ENCODE measurements at regions not wholly inside any gene's neighbourhood (a gene's known extent, or its start where the extent isn't known, plus 50 kb on each side); places are given as distances from the start of the nearest gene placed in this dataset.
"Not testable (repeated sequence)": the region's sequence is repeated elsewhere in the genome, so short reads cannot be mapped to it uniquely, and the experiment has no call there.

DNA sequence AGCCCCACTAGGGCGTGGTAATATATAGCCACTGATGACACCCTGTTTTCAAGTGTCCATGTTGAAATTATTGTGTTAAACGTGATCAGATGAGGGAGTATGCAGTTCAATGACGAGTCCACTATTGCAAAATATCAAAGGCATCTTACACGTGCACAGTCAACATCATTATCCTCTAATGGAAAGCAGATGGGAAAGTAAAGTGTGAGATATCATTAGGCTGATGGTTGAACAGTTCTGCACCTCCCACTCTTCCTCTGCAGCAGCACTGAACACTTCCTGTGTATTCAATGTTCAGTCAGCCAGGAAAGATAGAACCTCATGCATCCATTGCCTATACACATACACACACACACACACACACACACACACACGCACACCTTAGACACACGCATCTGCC, 431.8 kb upstream of the CCDC54 start:
- DNase-seq, result no peak

DNA sequence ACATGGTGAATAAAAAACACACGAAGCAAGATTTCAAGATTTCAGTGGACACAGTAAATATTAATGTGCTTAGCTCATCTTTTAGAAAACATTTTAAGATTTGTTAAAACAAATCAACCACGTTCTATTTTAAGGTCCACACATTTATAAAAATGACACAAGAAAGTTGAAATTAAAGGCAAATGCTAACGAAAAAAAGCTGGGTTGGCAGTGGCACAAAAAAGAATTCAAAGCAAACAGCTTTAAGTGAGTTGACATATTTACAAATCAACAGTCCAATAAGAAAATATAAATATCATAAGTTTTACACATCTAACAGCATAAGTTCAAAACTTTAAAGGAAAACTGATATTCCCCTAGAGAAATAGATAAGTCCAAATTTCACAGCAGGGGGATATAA, 430.4 kb upstream of the CCDC54 start:
- no peak for DNase-seq

DNA sequence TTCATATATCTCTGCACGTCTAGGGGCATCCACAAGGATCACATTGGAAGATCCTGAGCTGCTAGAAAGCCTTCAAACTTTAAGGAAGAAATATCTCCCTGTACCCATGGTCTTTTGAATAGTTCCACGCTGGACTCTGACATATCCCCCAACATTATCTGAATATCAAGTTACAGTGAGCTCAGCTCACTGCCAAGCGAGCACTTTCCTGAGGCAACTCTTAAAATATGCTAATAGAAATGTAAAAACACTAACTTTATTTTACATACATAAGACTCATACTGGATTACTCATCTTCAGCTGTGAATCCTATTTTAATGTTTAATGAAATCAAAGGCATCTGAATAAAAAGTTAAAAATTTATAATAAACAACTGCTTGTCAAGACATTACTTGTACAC, 420.2 kb upstream of the CCDC54 start:
- no peak for DNase-seq

DNA sequence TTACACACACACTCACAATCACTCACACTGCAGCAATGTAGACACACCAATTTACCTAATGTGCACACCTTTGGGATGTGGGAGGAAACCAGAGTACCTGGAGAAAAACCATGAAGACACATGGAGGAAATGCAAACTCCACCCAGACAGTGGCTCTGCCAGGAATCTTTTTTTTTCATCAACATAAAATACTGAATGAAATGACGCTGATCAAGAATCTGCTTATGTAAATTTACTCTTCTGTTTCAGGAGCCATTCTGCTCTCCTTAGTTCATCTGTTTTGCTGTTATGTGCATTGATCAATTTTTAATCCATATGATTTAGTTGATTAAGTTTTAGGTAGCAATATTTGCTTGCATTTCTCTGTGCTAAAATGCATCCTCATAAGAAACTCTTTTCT, 414.2 kb upstream of the CCDC54 start:
- no peak for DNase-seq

DNA sequence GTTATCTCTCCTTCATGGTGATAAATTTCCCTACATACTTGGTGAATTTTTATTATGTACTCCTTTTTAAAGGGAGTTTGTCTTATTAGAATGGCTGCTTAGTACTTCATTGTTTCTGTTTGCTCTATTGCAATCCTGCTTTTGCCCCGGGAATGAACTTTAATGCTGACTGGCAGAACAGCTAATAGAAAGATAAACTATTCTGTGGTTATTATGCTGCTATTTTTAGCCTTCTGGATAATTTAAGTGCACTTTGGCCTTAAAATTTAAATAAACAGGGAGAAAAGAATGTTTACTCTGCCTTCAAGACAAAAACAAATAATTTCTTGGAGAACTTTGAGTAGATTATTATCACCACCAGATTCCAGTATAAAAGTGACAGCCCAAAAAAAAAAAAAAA, 413.8 kb upstream of the CCDC54 start:
- no peak for DNase-seq

DNA sequence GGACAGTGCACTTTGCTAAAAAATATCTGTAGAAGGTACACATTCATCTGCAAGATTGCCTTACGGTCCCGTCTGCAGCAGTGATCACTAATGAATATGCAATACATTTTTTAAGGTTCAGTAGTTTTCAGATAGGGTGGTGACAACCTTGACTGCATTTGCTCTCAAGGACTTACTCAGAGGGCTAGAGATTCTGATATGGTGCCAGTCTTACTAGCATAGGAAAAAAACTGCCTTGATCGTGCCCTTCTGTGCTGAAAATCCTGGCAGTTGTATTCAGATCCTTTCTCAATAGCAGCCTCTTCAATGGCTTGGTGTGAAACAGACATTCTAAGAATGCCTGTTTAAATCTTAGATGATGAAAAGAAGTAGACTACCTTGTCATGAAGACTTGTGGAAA, 411.9 kb upstream of the CCDC54 start:
- DNase-seq, result no peak

DNA sequence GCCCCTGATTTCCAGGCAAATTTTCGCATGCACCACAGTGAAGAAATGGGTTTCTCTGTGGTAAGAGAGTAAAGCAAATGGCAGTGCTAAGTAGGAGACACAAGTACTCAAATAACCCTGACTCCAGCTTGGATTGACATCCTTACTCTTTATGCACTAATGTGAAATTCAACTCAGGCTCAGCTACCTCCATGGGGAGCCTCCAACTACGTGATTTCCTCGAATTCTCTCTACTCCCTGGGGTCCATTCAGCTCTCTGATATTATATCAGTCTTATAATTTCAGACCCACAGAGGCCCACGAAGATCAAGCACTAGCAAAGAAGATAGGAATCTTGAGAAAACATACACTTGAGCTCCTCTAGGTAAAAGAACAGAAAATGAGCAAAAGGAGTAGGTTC, 407.6 kb upstream of the CCDC54 start:
- DNase-seq, result no peak

DNA sequence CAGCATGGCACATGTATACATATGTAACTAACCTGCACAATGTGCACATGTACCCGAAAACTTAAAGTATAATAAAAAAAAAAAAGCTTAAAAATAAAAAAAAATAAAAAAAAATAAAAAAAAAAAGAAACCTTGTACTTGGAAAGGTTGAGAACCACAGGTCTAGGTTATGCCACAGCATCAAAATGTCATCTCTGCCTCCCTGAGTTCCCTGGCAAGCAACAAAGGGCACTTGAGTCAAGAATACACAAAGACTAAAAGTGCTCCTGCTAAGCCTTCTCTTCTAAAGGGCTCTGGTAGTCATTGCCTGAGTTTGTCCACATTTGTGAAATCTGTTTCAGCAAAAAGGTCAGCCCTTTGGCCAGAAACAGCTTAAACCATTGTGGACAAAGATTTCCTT, 395.8 kb upstream of the CCDC54 start:
- DNase-seq, result no peak

DNA sequence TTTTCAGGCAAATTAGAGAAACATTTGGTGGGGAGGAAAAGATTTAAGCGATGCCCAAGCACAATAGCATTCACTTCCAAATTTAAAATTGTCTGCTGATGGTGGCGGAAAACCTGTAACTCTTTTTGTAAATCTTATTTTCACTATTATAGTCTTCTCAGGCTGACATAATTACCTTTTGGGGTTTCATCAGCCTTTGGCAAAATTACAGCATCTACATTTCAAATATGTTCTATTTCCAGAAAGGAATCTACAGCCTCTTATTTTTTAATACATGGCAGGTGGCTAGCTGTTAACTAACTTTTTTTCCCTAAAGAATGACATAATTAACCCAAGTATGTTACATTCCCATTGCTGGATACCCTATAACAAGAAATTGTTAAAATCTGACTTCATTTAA, 391.5 kb upstream of the CCDC54 start:
- no peak for DNase-seq

DNA sequence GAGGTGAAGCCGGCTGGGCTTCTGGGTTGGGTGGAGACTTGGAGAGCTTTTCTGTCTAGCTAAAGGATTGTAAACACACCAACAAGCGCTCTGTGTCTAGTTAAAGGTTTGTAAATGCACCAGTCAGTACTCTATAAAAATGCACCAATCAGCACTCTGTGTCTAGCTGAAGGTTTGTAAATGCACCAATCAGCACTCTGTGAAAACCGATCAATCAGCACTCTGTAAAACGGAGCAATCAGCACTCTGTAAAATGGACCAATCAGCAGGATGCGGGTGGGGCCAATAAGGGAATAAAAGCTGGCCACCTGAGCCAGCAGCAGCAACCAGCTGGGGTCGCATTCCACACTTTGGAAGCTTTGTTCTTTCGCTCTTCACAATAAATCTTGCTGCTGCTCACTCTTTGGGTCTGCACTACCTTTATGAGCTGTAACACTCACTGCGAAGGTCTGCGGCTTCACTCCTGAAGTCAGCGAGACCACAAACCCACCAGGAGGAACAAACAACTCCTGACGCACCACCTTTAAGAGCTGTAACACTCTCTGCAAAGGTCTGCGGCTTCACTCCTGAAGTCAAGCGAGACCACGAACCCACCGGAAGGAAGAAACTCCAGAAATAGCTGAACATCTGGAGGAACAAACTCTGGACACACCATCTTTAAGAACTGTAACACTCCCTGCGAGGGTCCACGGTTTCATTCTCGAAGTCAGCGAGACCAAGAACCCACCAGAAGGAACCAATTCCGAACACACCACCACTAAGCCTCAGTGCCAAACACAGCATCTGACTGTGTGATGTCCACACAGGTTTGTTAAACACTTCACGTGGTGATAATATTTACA, 378.2 kb upstream of the CCDC54 start:
- not testable (repeated sequence) for DNase-seq

DNA sequence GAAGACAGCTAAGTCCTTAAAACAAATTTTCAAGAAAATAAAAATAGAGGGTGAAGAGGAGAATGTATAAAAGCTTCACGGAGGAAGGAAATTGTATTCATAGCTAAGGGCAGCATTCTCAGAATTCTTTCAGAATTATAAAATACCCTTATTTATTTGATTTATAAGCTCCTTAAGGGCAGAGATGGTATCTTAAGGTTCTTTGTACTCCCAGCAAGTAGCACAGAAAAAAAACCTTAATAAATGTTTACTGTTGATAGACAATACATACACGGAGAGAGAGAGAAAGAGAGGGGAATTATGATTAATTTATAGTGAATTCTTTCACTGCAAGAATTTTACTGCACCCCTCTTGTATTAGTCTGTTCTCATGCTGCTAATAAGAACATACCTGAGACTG, 375.6 kb upstream of the CCDC54 start:
- no peak for DNase-seq

DNA sequence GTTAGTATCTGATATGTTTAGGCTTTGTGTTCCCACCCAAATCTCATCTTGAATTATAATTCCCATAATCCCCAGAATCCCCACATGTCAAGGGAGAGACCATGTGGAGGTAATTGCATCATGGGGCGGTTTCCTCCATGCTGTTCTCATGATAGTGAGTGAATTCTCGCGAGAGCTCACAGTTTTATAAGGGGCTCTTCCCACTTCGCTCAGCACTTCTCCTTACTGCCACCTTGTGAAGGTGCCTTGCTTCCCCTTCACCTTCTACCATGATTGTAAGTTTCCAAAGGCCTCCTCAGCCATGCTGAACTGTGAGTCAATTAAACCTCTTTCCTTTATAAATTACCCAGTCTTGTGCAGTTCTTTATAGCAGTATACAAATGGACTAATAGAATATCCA, 371.9 kb upstream of the CCDC54 start:
- not testable (repeated sequence) for DNase-seq

DNA sequence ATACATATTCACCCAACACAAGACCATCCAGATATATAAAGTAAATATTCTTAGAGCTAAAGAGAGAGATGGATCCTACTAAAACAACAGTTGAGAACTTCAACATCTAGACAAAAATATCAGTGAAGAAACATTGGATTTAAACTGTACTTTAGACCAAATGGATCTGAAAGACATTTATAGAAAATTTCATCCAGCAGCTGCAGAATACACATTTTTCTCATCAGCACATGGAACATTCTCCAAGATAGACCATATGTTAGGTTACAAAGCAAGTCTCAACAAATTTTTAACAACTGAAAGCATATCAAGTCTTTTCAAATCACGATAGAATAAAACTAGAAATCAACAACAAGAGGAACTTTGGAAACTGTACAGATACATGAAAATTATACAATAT, 369.0 kb upstream of the CCDC54 start:
- no peak for DNase-seq

DNA sequence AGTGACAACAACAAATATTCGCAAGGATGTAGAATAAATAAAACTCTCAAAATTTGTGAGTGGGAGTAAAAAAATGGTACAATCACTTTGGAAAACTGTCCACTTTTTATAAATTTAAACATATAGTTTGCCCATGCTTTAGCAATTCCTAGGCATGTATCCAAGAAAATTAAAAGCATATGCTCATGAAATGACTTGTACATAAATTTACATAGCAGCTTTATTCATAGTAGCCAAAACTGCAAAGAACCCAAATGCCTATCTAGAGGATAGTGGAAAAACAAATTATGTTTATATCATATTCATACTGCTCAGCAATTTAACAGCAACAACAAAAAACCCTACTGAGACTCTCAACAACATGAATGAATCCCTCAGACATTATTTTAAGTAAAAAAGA, 363.6 kb upstream of the CCDC54 start:
- DNase-seq, result no peak

DNA sequence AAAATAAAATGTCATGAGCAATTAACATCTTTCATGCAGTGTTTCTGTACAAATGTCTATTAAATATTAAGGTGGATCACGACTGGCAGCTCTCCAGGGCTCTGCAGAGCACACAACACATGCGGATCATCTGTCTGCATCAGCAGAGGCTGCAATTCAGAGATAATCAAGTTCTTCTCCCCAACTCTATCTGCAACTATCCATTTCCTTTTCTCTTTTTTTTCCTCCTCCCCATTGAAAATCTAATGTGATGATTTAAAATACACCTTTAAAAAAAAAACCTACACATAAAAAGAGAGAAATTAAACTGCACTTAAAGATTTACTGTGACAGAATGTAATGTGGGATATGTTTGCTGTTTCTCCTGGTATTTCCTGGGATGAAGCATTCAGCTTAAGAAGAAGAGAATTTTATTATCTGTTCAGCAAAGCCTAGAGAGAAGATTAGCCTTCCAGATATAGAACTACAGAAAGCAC, 352.6 kb upstream of the CCDC54 start:
- DNase-seq, result no peak

DNA sequence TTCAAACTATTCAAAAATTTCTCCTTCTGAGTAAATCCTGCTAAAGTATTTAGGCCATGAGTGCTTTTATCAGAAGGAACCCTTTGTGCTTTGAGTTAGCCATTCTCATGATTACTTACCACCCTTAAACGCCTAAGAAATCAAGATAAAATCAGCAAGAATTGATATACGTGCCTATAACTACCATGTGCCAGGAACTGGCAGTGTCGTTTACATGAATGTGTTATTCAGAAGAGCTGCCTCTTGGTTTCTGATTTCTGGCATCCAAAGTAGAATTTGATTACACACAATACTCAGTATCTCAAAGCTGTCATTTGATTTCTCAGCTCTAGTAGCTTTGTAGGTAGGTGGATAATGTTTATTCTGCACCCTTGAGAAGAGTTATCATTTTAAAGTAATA, 351.3 kb upstream of the CCDC54 start:
- DNase-seq, result no peak

DNA sequence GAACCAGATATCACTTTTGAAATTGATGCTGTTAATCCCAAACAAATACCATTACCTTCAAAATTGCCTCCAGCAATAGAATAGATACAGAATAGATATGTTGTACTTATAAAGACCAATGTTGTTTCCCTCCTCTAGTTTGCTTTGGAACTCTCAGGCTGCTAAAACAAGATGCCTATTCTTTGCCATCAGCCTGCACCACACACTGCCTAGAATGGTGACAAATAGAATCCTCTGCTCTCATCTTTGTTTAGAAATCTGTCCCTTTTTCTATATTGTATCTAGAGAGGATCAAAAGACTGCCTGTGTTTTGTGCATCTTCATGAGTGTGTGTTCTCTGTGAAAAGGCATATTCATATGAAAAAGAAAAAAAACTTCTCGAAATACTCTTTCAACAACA, 349.2 kb upstream of the CCDC54 start:
- no peak for DNase-seq

DNA sequence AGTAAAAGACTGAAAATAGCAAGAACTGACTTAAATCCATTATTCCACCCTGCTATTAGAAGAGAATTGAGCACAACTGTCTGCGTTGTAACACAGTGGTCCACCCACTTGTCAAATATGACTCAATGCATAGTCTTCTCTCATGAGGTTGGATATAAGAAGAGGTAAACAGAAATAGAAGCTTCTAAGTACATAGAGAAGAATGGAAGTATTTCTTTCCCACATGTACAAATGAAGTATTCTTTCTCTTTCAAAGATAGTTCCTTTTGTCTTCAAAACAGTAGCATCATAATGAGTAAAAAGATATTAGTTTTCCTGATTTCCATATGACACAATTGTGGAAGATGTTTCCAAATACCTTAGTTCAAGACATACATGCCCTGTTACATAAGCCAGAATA, 348.6 kb upstream of the CCDC54 start:
- DNase-seq, result no peak

DNA sequence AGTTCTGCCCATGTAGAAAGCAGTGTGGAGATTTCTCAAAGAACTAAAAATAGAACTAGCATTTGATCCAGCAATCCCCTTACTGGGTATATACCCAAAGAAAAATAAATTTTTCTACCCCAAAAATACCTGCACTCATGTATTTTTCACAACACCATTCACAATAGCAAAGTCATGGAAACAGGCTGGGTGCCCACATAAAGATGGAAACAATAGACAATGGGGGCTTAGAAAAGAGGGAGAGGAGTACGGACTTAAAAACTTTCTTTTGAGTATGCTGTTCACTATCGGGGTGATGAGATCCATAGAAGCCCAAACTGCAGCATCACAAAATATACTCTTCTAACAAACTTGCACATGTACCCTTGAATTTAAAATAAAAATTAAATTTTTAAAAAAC, 345.1 kb upstream of the CCDC54 start:
- DNase-seq, result no peak

DNA sequence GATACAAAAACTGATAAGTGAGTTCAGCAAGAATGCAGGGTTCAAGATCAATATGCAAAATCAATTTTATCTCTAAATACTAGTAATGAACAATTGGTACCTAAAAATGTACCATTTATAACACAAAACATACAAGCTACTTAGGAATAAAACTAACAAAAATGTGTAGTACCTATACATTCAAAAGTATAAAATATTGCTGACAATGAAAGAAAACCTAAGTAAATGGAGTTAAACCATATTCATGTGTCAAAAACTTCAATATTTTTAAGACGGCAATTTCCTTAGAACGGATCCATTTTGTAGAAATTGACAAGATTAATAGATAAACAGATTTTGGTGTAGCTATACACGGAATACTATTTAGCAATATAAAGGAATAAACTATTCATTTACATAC, 343.1 kb upstream of the CCDC54 start:
- no peak for DNase-seq

DNA sequence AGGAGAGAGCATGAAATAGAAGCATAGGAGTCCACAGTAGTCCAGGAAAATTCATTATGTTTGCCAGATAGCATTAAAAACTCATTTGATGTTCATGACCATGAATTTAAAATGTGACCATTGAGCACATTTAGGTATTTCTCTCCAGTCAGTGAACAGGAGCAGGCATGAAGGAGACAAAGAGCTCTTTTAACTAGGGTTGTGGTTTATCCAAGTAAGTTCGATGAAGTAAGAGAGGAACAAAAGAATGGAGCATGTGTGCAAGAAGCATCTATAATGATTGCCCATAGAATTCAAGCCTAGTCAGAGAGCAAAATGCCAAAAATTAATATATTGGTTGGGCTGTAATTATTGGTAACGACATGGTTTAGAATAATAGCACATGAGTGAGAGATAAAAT, 342.1 kb upstream of the CCDC54 start:
- no peak for DNase-seq

DNA sequence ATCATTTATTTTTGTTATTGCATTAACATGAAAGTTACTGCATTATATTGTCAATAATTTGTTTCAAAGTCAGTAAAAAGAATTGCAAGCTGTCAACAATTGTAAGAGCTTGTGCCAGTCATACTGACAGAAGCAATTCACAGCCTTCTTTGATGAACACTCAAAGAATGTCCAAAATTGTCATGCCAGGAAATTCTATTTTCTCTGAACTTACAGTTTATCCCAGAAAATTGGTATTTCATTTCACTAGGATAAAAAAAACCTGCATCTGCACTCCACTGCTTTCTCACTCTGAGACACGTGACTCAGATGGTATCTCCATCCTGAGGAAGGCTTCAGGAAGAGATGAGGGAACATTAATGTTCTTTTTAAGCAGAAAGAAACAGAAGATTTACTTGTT, 332.6 kb upstream of the CCDC54 start:
- no peak for DNase-seq

DNA sequence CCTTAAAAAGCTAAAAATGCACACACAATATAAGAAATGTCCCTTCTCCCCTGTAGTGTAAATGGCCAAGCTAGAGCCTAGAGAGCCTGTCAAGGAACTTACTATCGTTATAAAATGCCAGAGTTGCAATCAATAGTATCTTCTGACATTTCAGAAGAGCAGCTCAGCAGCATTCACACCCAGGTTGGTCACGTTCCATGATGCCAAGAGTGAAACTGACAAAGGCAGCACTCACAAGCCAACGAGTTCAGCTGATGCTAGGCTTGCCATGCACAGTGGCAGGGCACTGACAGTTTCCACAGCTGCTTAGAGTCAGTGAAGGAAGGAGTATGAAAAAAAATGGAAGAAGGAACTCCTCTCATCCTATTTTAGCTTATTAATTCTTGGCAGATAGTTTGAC, 331.4 kb upstream of the CCDC54 start:
- no peak for DNase-seq

DNA sequence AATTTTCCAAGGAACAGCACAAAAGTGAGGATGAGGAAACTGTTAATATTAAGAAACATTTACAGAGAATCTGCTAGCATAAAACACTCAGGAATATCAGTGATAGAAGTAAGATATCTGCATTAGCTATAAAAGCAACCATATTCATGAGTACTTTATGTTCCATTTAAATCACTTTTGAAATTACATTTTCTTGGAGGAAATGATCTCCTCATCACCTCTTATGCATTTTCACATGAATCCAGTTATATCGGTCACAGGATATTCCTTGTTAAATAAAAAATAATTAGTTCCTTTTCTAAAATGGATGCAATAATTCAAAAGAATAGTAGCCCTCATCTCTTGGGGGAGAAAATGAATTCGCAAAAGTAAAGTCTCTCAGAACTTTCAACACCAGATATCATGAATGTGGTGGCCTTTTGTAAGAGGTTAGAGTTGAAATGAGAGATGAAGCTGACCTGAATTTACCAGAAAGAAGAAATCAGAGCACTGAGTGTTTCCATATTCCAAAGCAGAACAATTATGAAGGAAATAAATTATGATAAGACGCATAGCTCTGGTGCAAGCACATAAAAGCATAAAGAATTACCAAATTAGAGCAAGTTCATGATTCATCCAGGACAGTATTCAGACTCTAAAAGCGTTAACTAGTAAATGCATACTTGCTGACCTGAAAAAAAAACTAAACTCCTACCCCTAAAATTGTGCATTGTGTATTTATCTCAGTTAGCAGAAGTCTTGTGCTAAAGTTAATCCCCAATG, 321.9 kb upstream of the CCDC54 start:
- no peak for DNase-seq

DNA sequence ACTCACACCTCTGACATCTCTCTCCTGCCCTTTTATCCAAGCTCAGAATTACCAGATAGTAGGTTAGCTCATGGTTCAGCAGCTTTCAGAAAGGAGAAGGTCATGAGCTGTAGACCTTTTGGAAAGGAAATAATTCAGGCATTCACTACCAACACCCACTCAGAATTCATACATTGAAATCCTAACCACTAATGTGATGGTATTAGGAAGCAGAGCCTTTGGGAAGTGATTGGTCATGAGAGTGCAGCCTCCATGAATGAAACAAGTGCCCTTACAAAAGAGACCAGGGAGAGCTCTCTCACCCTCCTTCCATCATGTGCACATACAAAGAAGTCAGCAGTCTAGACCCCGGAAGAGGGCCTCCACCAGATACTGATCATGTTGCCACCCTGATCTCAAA, 315.8 kb upstream of the CCDC54 start:
- no peak for DNase-seq
